ENCODE measurements at regions not wholly inside any gene's neighbourhood (a gene's known extent, or its start where the extent isn't known, plus 50 kb on each side); places are given as distances from the start of the nearest gene placed in this dataset.

DNA sequence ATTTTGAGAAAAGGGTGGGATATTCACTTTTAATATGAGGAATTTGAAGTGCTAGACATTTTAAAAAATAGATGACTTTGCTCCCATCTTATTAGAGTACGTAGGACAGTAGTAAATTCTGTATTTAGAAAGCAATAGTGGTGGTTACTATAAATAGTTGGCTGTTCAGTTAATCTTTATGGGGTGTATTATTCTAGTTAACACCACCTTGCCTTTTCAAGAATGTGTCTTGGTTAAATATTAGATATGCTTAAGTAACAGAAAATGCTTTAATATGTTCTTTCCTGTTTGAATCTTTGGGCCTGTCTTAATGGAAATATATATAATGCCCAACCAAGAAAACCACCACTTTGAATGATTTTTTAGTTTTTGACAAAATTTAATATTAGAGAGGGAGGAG is 608.7 kb upstream of the FAM174A start:
- Mint-ChIP-seq H3K27me3 (no peaks in the 10 kb centered on the region), H3K9me3 (ENCODE audit: insufficient read depth) (no peaks in the 10 kb centered on the region), H3K27ac (no peak overlapping the region), H3K4me3 (no peak overlapping the region), H3K4me1 (no peaks in the 10 kb centered on the region)
- Histone ChIP-seq H4K20me1 (ENCODE audit: control insufficient read depth, insufficient read depth, low read length, poor library complexity, severe bottlenecking) (no peaks in the 10 kb centered on the region), H3K4me2 (replicated peaks; ENCODE audit: low read depth, low read length, poor library complexity, severe bottlenecking) (no peak overlapping the region), H3K4me3 (ENCODE audit: control extremely low read depth in 1 of 5, extremely low read depth in 1 of 5, insufficient read depth in 1 of 5, low read depth in 2 of 5, low read length in 4 of 5) (no peak overlapping the region), H2AFZ (ENCODE audit: insufficient read depth, low read depth, low read length, poor library complexity, severe bottlenecking) (no peak overlapping the region), H3K9ac (ENCODE audit: low read length) (no peak overlapping the region), H3K9me3 (ENCODE audit: control extremely low read depth in 1 of 3, control insufficient read depth in 2 of 3, insufficient read depth in 1 of 3, low read length in 2 of 3) (peaks cover 0 to 16% (median 0%) of the 10 kb centered on the region in 3 donors), H3K36me3 (replicated peaks in 1 of 2; ENCODE audit: control extremely low read depth in 1 of 2, control insufficient read depth in 1 of 2, extremely low read depth in 1 of 2, insufficient read depth in 2 of 2, low read length in 1 of 2) (no peaks in the 10 kb centered on the region), H3K27me3 (replicated peaks in 1 of 4; ENCODE audit: control extremely low read depth in 1 of 4, control insufficient read depth in 3 of 4, insufficient read depth in 4 of 4, low read length in 3 of 4) (no peaks in the 10 kb centered on the region), H3K4me1 (ENCODE audit: control insufficient read depth in 2 of 2, insufficient read depth in 2 of 2, low read length in 2 of 2) (no peaks in the 10 kb centered on the region), H3K79me2 (ENCODE audit: control insufficient read depth, insufficient read depth, low read length) (no peaks in the 10 kb centered on the region), H3K27ac (ENCODE audit: low read length in 2 of 2) (no peak overlapping the region)
- no peak for ATAC-seq (ENCODE audit: low read depth)
- TF ChIP-seq, protein P1, sequence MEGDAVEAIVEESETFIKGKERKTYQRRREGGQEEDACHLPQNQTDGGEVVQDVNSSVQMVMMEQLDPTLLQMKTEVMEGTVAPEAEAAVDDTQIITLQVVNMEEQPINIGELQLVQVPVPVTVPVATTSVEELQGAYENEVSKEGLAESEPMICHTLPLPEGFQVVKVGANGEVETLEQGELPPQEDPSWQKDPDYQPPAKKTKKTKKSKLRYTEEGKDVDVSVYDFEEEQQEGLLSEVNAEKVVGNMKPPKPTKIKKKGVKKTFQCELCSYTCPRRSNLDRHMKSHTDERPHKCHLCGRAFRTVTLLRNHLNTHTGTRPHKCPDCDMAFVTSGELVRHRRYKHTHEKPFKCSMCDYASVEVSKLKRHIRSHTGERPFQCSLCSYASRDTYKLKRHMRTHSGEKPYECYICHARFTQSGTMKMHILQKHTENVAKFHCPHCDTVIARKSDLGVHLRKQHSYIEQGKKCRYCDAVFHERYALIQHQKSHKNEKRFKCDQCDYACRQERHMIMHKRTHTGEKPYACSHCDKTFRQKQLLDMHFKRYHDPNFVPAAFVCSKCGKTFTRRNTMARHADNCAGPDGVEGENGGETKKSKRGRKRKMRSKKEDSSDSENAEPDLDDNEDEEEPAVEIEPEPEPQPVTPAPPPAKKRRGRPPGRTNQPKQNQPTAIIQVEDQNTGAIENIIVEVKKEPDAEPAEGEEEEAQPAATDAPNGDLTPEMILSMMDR (IDR thresholded peaks at IDR 0.05) = no peak
- DNase-seq = no peak
- intact Hi-C loops (cut with micrococcal nuclease) = no loop called here
- WGBS (ENCODE audit: insufficient coverage) = no CpG with 5 or more reads among the region's 1 CpG
- POLR2A ChIA-PET = no interaction called here
- CTCF ChIA-PET = no interaction called here

DNA sequence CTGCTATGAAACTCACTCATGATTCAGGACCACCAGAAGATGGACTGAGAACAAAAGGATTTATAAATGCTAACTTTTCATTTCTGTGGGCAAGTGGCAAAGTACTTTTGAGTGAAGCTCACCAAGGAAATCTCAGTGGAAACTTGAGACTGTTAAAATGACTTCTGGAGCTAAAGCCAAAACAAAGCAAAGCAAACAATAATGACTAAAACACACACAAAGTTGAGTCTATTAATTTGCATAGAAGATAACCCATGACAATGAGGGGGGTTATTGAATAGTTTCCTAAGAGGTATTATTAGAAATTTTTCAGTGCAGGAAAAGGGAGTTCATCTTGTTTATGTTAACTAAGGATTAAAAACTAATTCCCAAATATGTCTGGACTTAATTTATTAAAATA is 612.8 kb upstream of the FAM174A start:
- Mint-ChIP-seq H3K27me3 (no peaks in the 10 kb centered on the region), H3K4me1 (no peaks in the 10 kb centered on the region), H3K9me3 (ENCODE audit: insufficient read depth) (no peaks in the 10 kb centered on the region), H3K27ac (no peak overlapping the region), H3K4me3 (no peak overlapping the region)
- Histone ChIP-seq H3K27me3 (replicated peaks in 1 of 4; ENCODE audit: control extremely low read depth in 1 of 4, control insufficient read depth in 3 of 4, insufficient read depth in 4 of 4, low read length in 3 of 4) (no peaks in the 10 kb centered on the region), H3K4me2 (replicated peaks; ENCODE audit: low read depth, low read length, poor library complexity, severe bottlenecking) (no peak overlapping the region), H3K36me3 (replicated peaks in 1 of 2; ENCODE audit: control extremely low read depth in 1 of 2, control insufficient read depth in 1 of 2, extremely low read depth in 1 of 2, insufficient read depth in 2 of 2, low read length in 1 of 2) (no peaks in the 10 kb centered on the region), H3K79me2 (ENCODE audit: control insufficient read depth, insufficient read depth, low read length) (no peaks in the 10 kb centered on the region), H2AFZ (ENCODE audit: insufficient read depth, low read depth, low read length, poor library complexity, severe bottlenecking) (no peak overlapping the region), H3K4me3 (ENCODE audit: control extremely low read depth in 1 of 5, extremely low read depth in 1 of 5, insufficient read depth in 1 of 5, low read depth in 2 of 5, low read length in 4 of 5) (no peak overlapping the region), H3K9ac (ENCODE audit: low read length) (no peak overlapping the region), H3K9me3 (ENCODE audit: control extremely low read depth in 1 of 3, control insufficient read depth in 2 of 3, insufficient read depth in 1 of 3, low read length in 2 of 3) (peaks cover 0 to 4% (median 0%) of the 10 kb centered on the region in 3 donors), H4K20me1 (ENCODE audit: control insufficient read depth, insufficient read depth, low read length, poor library complexity, severe bottlenecking) (no peaks in the 10 kb centered on the region), H3K27ac (ENCODE audit: low read length in 2 of 2) (no peak overlapping the region), H3K4me1 (ENCODE audit: control insufficient read depth in 2 of 2, insufficient read depth in 2 of 2, low read length in 2 of 2) (no peaks in the 10 kb centered on the region)
- TF ChIP-seq, protein P1 (IDR thresholded peaks at IDR 0.05) = no peak
- TF ChIP-seq EZH2 (IDR thresholded peaks at IDR 0.05; ENCODE audit: borderline replicate concordance, insufficient read depth, low read depth, low read length, poor library complexity, severe bottlenecking) = no peak
- CTCF ChIA-PET = no interaction called here
- intact Hi-C loops (cut with micrococcal nuclease) = no loop called here
- DNase-seq = no peak
- ATAC-seq (ENCODE audit: low read depth) = no peak
- POLR2A ChIA-PET = no interaction called here

Data from B cell (primary cell).